ENCODE measurements at regions not wholly inside any gene's neighbourhood (a gene's known extent, or its start where the extent isn't known, plus 50 kb on each side); places are given as distances from the start of the nearest gene placed in this dataset.

DNA sequence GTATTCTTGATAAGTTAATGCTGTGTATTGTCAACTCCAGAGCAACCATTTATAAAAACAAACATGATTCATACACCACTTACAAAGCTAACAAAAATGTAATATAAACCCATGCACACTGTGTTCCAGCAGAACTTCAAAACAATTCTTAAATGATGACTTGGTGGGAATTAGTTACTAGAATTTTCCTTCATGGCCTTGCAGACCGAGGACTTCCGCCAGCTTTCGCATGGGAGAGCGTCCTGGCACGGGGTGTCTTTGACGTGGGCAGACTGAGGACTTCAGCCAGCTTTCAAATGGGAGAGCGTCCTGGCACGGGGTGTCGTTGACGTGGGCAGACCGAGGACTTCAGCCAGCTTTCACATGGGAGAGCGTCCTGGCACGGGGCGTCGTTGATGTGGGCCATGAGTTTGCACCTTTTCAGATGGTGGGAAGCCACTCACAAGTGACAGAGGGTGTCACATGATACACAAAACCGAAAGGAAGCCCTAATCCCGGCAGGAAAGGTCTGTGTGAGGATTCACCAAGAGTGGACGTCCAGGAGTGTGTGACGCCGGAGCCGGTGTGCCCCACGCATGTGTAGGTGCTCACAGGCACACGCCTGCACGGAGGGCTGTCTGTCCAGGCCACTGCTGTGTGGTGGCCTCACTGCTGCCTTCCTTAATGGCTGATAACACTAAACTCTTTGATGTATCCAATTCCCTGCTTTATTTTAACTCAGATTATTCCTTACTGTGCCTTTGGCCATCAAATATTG, 211.3 kb upstream of the IRX4 start:
- H3F3A ChIP-seq (replicated peaks; ENCODE audit: low read depth), result no peaks in the 10 kb centered on the region
- H4K20me1 ChIP-seq (replicated peaks; ENCODE audit: insufficient read depth), result no peaks in the 10 kb centered on the region
- no peak overlapping the region for H3K27ac ChIP-seq (ENCODE audit: low read depth)
- H3K4me3 ChIP-seq, result no peak overlapping the region
- no peak for ATAC-seq
- H3K9me2 ChIP-seq (ENCODE audit: insufficient read depth), result no peaks in the 10 kb centered on the region
- no peak overlapping the region for H3K4me2 ChIP-seq
- H3K36me3 ChIP-seq (ENCODE audit: insufficient read depth), result no peaks in the 10 kb centered on the region
- no peak for DNase-seq (ENCODE audit: low spot score)
- no peak for TF ChIP-seq NANOG (IDR thresholded peaks at IDR 0.05; ENCODE audit: borderline replicate concordance)
- TF ChIP-seq POLR2AphosphoS5 (IDR thresholded peaks at IDR 0.05; ENCODE audit: low read depth), result no peak
- no peak for TF ChIP-seq ZNF114 (CRISPR knock-in tag; IDR thresholded peaks at IDR 0.05)
- no peak for TF ChIP-seq ZNF331 (CRISPR knock-in tag; IDR thresholded peaks at IDR 0.05; ENCODE audit: low read depth)
- no peak for TF ChIP-seq CREB1 (CRISPR knock-in tag; IDR thresholded peaks at IDR 0.05; ENCODE audit: low read depth)
- Mint-ChIP-seq H3K36me3 (ENCODE audit: low read depth) (no peaks in the 10 kb centered on the region), H3K4me1 (peaks cover 5% of the 10 kb centered on the region), H3K4me3 (no peak overlapping the region), H3K27ac (peak overlapping the region; percentile 46; the same call in 1 of the 2 replicates), H3K9me3 (peaks cover 3% of the 10 kb centered on the region; the same call in 1 of the 3 replicates), H3K27me3 (ENCODE audit: insufficient read depth, low read depth, poor library complexity) (peaks cover 16% of the 10 kb centered on the region)
- no peak overlapping the region for H2AFZ ChIP-seq
- H3K27me3 ChIP-seq (ENCODE audit: insufficient read depth), result no peaks in the 10 kb centered on the region
- H3K79me2 ChIP-seq (replicated peaks; ENCODE audit: insufficient read depth), result no peaks in the 10 kb centered on the region
- peaks cover 3% of the 10 kb centered on the region for H3K4me1 ChIP-seq (ENCODE audit: insufficient read depth)

DNA sequence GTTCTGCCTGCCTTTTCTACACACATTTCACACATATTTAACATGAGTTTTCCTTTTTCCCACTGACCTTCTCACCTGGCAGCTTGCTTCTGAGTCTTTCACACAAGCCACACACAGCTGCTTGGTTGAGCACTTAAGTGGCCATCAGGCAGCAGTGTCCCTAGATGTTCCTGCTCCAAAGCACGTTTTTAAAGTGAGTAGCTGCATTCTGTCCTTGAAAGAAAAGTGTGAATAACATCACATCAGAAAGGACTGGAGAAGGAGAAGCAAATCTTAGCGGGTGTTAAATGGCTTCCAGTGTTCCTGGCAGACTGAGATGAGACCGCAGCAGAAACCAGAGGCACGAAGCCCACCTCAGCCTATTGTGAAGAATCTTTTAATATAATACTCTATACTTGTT, 209.2 kb upstream of the IRX4 start:
- H3K79me2 ChIP-seq (replicated peaks; ENCODE audit: insufficient read depth), result no peaks in the 10 kb centered on the region
- no peaks in the 10 kb centered on the region for H3K9me2 ChIP-seq (ENCODE audit: insufficient read depth)
- Mint-ChIP-seq H3K4me3 (no peak overlapping the region), H3K4me1 (peaks cover 14% of the 10 kb centered on the region), H3K9me3 (peaks cover 7% of the 10 kb centered on the region; the same call in 2 of the 3 replicates), H3K27me3 (ENCODE audit: insufficient read depth, low read depth, poor library complexity) (peaks cover 5% of the 10 kb centered on the region), H3K27ac (no peak overlapping the region), H3K36me3 (ENCODE audit: low read depth) (peaks cover 3% of the 10 kb centered on the region; the same call in 1 of the 3 replicates)
- H3F3A ChIP-seq (replicated peaks; ENCODE audit: low read depth), result no peaks in the 10 kb centered on the region
- H3K27me3 ChIP-seq (ENCODE audit: insufficient read depth), result no peaks in the 10 kb centered on the region
- no peak overlapping the region for H3K27ac ChIP-seq (ENCODE audit: low read depth)
- peak overlapping the region; percentile 43; the same call in 1 of the 2 replicates for H2AFZ ChIP-seq
- H3K4me1 ChIP-seq (ENCODE audit: insufficient read depth), result peaks cover 14% of the 10 kb centered on the region
- no peak overlapping the region for H3K4me3 ChIP-seq
- ATAC-seq, result no peak
- no peak overlapping the region for H3K4me2 ChIP-seq
- no peaks in the 10 kb centered on the region for H4K20me1 ChIP-seq (replicated peaks; ENCODE audit: insufficient read depth)
- no peak for DNase-seq (ENCODE audit: low spot score)
- no peaks in the 10 kb centered on the region for H3K36me3 ChIP-seq (ENCODE audit: insufficient read depth)
- TF ChIP-seq STAT1 (IDR thresholded peaks at IDR 0.05; ENCODE audit: unreplicated experiment) (no peak), NANOG (IDR thresholded peaks at IDR 0.05; ENCODE audit: borderline replicate concordance) (no peak), ZNF114 (CRISPR knock-in tag; IDR thresholded peaks at IDR 0.05) (no peak), ZNF331 (CRISPR knock-in tag; IDR thresholded peaks at IDR 0.05; ENCODE audit: low read depth) (no peak), POLR2AphosphoS5 (IDR thresholded peaks at IDR 0.05; ENCODE audit: low read depth) (no peak), CREB1 (CRISPR knock-in tag; IDR thresholded peaks at IDR 0.05; ENCODE audit: low read depth) (no peak), EZH2phosphoT487 (IDR thresholded peaks at IDR 0.05; ENCODE audit: unreplicated experiment) (no peak), EZH2 (IDR thresholded peaks at IDR 0.05; ENCODE audit: low read depth, unreplicated experiment) (no peak), JUNB (IDR thresholded peaks at IDR 0.05; ENCODE audit: unreplicated experiment) (no peak)
- TF ChIP-seq, protein P1, sequence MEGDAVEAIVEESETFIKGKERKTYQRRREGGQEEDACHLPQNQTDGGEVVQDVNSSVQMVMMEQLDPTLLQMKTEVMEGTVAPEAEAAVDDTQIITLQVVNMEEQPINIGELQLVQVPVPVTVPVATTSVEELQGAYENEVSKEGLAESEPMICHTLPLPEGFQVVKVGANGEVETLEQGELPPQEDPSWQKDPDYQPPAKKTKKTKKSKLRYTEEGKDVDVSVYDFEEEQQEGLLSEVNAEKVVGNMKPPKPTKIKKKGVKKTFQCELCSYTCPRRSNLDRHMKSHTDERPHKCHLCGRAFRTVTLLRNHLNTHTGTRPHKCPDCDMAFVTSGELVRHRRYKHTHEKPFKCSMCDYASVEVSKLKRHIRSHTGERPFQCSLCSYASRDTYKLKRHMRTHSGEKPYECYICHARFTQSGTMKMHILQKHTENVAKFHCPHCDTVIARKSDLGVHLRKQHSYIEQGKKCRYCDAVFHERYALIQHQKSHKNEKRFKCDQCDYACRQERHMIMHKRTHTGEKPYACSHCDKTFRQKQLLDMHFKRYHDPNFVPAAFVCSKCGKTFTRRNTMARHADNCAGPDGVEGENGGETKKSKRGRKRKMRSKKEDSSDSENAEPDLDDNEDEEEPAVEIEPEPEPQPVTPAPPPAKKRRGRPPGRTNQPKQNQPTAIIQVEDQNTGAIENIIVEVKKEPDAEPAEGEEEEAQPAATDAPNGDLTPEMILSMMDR (conservative IDR thresholded peaks at IDR 0.05; ENCODE audit: low read depth in 2 of 2), result no peak
- TF ChIP-seq, protein P2, sequence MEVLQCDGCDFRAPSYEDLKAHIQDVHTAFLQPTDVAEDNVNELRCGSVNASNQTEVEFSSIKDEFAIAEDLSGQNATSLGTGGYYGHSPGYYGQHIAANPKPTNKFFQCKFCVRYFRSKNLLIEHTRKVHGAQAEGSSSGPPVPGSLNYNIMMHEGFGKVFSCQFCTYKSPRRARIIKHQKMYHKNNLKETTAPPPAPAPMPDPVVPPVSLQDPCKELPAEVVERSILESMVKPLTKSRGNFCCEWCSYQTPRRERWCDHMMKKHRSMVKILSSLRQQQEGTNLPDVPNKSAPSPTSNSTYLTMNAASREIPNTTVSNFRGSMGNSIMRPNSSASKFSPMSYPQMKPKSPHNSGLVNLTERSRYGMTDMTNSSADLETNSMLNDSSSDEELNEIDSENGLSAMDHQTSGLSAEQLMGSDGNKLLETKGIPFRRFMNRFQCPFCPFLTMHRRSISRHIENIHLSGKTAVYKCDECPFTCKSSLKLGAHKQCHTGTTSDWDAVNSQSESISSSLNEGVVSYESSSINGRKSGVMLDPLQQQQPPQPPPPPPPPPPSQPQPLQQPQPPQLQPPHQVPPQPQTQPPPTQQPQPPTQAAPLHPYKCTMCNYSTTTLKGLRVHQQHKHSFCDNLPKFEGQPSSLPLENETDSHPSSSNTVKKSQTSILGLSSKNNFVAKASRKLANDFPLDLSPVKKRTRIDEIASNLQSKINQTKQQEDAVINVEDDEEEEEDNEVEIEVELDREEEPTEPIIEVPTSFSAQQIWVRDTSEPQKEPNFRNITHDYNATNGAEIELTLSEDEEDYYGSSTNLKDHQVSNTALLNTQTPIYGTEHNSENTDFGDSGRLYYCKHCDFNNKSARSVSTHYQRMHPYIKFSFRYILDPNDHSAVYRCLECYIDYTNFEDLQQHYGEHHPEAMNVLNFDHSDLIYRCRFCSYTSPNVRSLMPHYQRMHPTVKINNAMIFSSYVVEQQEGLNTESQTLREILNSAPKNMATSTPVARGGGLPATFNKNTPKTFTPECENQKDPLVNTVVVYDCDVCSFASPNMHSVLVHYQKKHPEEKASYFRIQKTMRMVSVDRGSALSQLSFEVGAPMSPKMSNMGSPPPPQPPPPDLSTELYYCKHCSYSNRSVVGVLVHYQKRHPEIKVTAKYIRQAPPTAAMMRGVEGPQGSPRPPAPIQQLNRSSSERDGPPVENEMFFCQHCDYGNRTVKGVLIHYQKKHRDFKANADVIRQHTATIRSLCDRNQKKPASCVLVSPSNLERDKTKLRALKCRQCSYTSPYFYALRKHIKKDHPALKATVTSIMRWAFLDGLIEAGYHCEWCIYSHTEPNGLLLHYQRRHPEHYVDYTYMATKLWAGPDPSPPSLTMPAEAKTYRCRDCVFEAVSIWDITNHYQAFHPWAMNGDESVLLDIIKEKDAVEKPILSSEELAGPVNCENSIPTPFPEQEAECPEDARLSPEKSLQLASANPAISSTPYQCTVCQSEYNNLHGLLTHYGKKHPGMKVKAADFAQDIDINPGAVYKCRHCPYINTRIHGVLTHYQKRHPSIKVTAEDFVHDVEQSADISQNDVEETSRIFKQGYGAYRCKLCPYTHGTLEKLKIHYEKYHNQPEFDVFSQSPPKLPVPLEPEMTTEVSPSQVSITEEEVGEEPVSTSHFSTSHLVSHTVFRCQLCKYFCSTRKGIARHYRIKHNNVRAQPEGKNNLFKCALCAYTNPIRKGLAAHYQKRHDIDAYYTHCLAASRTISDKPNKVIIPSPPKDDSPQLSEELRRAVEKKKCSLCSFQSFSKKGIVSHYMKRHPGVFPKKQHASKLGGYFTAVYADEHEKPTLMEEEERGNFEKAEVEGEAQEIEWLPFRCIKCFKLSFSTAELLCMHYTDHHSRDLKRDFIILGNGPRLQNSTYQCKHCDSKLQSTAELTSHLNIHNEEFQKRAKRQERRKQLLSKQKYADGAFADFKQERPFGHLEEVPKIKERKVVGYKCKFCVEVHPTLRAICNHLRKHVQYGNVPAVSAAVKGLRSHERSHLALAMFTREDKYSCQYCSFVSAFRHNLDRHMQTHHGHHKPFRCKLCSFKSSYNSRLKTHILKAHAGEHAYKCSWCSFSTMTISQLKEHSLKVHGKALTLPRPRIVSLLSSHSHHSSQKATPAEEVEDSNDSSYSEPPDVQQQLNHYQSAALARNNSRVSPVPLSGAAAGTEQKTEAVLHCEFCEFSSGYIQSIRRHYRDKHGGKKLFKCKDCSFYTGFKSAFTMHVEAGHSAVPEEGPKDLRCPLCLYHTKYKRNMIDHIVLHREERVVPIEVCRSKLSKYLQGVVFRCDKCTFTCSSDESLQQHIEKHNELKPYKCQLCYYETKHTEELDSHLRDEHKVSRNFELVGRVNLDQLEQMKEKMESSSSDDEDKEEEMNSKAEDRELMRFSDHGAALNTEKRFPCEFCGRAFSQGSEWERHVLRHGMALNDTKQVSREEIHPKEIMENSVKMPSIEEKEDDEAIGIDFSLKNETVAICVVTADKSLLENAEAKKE (CRISPR knock-in tag; IDR thresholded peaks at IDR 0.05), result no peak
- TF ChIP-seq, protein P3, sequence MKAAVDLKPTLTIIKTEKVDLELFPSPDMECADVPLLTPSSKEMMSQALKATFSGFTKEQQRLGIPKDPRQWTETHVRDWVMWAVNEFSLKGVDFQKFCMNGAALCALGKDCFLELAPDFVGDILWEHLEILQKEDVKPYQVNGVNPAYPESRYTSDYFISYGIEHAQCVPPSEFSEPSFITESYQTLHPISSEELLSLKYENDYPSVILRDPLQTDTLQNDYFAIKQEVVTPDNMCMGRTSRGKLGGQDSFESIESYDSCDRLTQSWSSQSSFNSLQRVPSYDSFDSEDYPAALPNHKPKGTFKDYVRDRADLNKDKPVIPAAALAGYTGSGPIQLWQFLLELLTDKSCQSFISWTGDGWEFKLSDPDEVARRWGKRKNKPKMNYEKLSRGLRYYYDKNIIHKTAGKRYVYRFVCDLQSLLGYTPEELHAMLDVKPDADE (IDR thresholded peaks at IDR 0.05), result no peak

Data from GM23338 (cell line).